ENCODE measurements at regions not wholly inside any gene's neighbourhood (a gene's known extent, or its start where the extent isn't known, plus 50 kb on each side); places are given as distances from the start of the nearest gene placed in this dataset.

DNA sequence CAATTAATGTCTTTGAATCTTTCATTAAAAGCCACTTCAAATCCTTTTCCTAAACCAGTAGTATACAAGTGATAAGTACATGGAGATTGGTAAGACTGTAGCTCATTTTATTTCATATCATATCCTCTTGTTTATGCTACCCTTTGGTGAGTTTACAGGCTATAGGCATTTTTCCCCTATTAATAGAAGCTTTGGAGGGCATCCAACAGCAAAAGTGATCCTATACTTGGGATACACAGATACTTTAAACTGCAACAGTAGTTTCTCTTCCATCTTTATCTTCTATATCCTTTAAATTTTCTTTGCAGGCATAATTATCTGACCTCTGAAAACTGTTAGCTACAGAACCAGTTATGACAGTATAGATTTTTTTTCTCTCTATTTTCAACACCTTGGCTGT lies 114.5 kb upstream of the SPON1 start:
- CTCF ChIA-PET (ENCODE audit: low intra/inter-chr PET ratio, low total read pairs) = no interaction called here

DNA sequence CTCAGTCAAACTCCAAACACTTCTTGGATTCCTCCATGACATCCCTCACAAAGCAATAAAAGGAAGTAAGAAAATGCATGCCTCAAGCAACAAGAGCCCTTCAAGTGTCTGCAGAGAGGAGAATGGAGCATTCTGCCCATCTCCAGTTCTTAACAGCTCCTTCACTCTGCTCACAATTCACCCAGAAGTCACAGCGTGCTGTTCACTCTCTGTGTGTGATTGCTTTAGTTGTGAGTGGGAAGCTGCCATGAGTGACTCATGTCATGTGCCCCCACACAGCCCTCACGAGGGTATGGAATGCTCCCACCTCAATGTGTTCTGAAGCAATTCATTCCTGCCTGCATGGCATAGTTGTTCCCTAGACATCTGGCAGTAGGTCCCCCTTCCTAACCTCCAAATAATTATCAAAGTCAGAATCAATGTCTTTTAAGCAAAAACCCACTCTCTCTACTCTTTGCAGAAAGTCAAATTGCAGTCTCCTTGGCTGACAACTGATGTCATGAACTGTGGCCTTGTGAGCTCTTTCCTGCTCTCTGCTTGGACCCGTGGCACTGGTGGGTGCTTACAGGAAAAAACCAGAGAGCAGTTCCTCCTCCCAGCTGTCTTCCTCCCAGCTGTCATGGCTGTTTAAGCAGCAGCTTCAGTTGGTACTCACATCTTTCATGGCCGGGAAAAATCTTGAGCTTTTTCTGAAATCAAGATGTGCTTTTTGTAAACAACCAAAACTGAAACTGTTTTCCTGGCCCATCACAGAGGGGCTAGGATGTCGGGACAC lies 112.1 kb upstream of the SPON1 start:
- no peak for FAIRE-seq
- no peak for ATAC-seq
- no peak for DNase-seq (ENCODE audit: low spot score)
- 0% methylated on average over 5 of the region's 5 CpGs for WGBS (ENCODE audit: low lambda C conversion rate)
- H3K9ac ChIP-seq (ENCODE audit: insufficient read depth, low read depth, low read length) = no peak overlapping the region
- no TSS peak for BruUV-seq (replicated peaks)
- no peaks in the 10 kb centered on the region for H3K9me3 ChIP-seq (ENCODE audit: low read length)
- TF ChIP-seq ZNF572 (CRISPR knock-in tag; IDR thresholded peaks at IDR 0.05) (no peak), ARHGAP35 (CRISPR knock-in tag; IDR thresholded peaks at IDR 0.05; ENCODE audit: borderline replicate concordance) (no peak), REXO4 (CRISPR knock-in tag; IDR thresholded peaks at IDR 0.05; ENCODE audit: borderline replicate concordance) (no peak), SOX13 (IDR thresholded peaks at IDR 0.05) (no peak), SOX13 (CRISPR knock-in tag; conservative IDR thresholded peaks at IDR 0.05 in 1 of 2, IDR thresholded peaks at IDR 0.05 in 1 of 2) (no peak), RFX3 (CRISPR knock-in tag; IDR thresholded peaks at IDR 0.05) (no peak)
- TF ChIP-seq, protein P1, sequence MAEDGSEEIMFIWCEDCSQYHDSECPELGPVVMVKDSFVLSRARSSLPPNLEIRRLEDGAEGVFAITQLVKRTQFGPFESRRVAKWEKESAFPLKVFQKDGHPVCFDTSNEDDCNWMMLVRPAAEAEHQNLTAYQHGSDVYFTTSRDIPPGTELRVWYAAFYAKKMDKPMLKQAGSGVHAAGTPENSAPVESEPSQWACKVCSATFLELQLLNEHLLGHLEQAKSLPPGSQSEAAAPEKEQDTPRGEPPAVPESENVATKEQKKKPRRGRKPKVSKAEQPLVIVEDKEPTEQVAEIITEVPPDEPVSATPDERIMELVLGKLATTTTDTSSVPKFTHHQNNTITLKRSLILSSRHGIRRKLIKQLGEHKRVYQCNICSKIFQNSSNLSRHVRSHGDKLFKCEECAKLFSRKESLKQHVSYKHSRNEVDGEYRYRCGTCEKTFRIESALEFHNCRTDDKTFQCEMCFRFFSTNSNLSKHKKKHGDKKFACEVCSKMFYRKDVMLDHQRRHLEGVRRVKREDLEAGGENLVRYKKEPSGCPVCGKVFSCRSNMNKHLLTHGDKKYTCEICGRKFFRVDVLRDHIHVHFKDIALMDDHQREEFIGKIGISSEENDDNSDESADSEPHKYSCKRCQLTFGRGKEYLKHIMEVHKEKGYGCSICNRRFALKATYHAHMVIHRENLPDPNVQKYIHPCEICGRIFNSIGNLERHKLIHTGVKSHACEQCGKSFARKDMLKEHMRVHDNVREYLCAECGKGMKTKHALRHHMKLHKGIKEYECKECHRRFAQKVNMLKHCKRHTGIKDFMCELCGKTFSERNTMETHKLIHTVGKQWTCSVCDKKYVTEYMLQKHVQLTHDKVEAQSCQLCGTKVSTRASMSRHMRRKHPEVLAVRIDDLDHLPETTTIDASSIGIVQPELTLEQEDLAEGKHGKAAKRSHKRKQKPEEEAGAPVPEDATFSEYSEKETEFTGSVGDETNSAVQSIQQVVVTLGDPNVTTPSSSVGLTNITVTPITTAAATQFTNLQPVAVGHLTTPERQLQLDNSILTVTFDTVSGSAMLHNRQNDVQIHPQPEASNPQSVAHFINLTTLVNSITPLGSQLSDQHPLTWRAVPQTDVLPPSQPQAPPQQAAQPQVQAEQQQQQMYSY (CRISPR knock-in tag; IDR thresholded peaks at IDR 0.05) = no peak
- TF ChIP-seq, protein P2, sequence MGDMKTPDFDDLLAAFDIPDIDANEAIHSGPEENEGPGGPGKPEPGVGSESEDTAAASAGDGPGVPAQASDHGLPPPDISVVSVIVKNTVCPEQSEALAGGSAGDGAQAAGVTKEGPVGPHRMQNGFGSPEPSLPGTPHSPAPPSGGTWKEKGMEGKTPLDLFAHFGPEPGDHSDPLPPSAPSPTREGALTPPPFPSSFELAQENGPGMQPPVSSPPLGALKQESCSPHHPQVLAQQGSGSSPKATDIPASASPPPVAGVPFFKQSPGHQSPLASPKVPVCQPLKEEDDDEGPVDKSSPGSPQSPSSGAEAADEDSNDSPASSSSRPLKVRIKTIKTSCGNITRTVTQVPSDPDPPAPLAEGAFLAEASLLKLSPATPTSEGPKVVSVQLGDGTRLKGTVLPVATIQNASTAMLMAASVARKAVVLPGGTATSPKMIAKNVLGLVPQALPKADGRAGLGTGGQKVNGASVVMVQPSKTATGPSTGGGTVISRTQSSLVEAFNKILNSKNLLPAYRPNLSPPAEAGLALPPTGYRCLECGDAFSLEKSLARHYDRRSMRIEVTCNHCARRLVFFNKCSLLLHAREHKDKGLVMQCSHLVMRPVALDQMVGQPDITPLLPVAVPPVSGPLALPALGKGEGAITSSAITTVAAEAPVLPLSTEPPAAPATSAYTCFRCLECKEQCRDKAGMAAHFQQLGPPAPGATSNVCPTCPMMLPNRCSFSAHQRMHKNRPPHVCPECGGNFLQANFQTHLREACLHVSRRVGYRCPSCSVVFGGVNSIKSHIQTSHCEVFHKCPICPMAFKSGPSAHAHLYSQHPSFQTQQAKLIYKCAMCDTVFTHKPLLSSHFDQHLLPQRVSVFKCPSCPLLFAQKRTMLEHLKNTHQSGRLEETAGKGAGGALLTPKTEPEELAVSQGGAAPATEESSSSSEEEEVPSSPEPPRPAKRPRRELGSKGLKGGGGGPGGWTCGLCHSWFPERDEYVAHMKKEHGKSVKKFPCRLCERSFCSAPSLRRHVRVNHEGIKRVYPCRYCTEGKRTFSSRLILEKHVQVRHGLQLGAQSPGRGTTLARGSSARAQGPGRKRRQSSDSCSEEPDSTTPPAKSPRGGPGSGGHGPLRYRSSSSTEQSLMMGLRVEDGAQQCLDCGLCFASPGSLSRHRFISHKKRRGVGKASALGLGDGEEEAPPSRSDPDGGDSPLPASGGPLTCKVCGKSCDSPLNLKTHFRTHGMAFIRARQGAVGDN (CRISPR knock-in tag; IDR thresholded peaks at IDR 0.05) = no peak
- no peaks in the 10 kb centered on the region for H3K4me1 ChIP-seq (ENCODE audit: insufficient read depth, low read length)
- ChIA-PET POLR2A (no interaction called here), CTCF (ENCODE audit: low intra/inter-chr PET ratio, low total read pairs) (no interaction called here)
- H3K27ac ChIP-seq (ENCODE audit: extremely low read length, insufficient read depth, low read length) = no peak overlapping the region
- no peak overlapping the region for H3K4me2 ChIP-seq (ENCODE audit: low read depth, low read length)
- in situ Hi-C loops (cut with HindIII; ENCODE audit: extremely low pct_ligation_motif_present, low pct_unique_long_range_greater_than_20kb) (no loop called here), intact Hi-C loops (cut with micrococcal nuclease; ENCODE audit: unreplicated experiment) (no loop called here)
- no peak overlapping the region for H3K4me3 ChIP-seq (replicated peaks in 1 of 3; ENCODE audit: insufficient read depth in 1 of 3, low read depth in 2 of 3, low read length in 3 of 3)
- peaks cover 0 to 6% of the 10 kb centered on the region in 2 experiments; a peak in 1 of 5 replicates for H3K27me3 ChIP-seq (ENCODE audit: control insufficient read depth in 1 of 2, insufficient read depth in 2 of 2, low read length in 2 of 2)
- H3K36me3 ChIP-seq (replicated peaks in 1 of 2; ENCODE audit: control insufficient read depth in 1 of 2, insufficient read depth in 2 of 2, low read length in 2 of 2) = no peaks in the 10 kb centered on the region
- no peaks in the 10 kb centered on the region for H3K79me2 ChIP-seq (ENCODE audit: insufficient read depth, low read length)
- H2AFZ ChIP-seq (ENCODE audit: low read length) = no peak overlapping the region
- no peaks in the 10 kb centered on the region for H4K20me1 ChIP-seq (ENCODE audit: insufficient read depth, low read length)

More for the DNA sequence above, 114.5 kb upstream of the SPON1 start:
- DNase-seq (ENCODE audit: low spot score) (no peak), ATAC-seq (no peak), FAIRE-seq (no peak)
- Histone ChIP-seq H3K4me2 (ENCODE audit: low read depth, low read length) (no peak overlapping the region), H3K9ac (ENCODE audit: insufficient read depth, low read depth, low read length) (no peak overlapping the region), H3K36me3 (replicated peaks in 1 of 2; ENCODE audit: control insufficient read depth in 1 of 2, insufficient read depth in 2 of 2, low read length in 2 of 2) (no peaks in the 10 kb centered on the region), H3K4me3 (replicated peaks in 1 of 3; ENCODE audit: insufficient read depth in 1 of 3, low read depth in 2 of 3, low read length in 3 of 3) (no peak overlapping the region), H3K79me2 (ENCODE audit: insufficient read depth, low read length) (no peaks in the 10 kb centered on the region), H3K27ac (ENCODE audit: extremely low read length, insufficient read depth, low read length) (no peak overlapping the region), H3K4me1 (ENCODE audit: insufficient read depth, low read length) (no peaks in the 10 kb centered on the region), H2AFZ (ENCODE audit: low read length) (no peak overlapping the region), H3K27me3 (ENCODE audit: control insufficient read depth in 1 of 2, insufficient read depth in 2 of 2, low read length in 2 of 2) (peaks cover 0 to 6% of the 10 kb centered on the region in 2 experiments; a peak in 1 of 5 replicates), H4K20me1 (ENCODE audit: insufficient read depth, low read length) (no peaks in the 10 kb centered on the region), H3K9me3 (ENCODE audit: low read length) (no peaks in the 10 kb centered on the region)
- POLR2A ChIA-PET = no interaction called here
- BruUV-seq (replicated peaks) = no TSS peak
- TF ChIP-seq TBL1XR1 (IDR thresholded peaks at IDR 0.05; ENCODE audit: borderline replicate concordance, low read length, partially characterized antibody) = no peak
- intact Hi-C loops (cut with micrococcal nuclease; ENCODE audit: unreplicated experiment) (no loop called here), in situ Hi-C loops (cut with HindIII; ENCODE audit: extremely low pct_ligation_motif_present, low pct_unique_long_range_greater_than_20kb) (no loop called here)
